ENCODE measurements at regions not wholly inside any gene's neighbourhood (a gene's known extent, or its start where the extent isn't known, plus 50 kb on each side); places are given as distances from the start of the nearest gene placed in this dataset.

GRCh38 chr6:150528648-150529285 lies 70.9 kb upstream of the PLEKHG1 start:
- ChIA-PET CTCF (interaction anchor here (0.6 kb wide), 1 partner anchor 108 kb away, joined by 3 read pairs; no protein-coding TSS in a partner anchor), POLR2A (no interaction called here)
- Histone ChIP-seq H3K27ac (ENCODE audit: low read depth in 2 of 2, low read length in 1 of 2) (no peak overlapping the region), H3K79me2 (ENCODE audit: insufficient read depth) (no peaks in the 10 kb centered on the region), H3K4me1 (ENCODE audit: control insufficient read depth in 1 of 2, insufficient read depth in 2 of 2, low read depth in 1 of 2, low read length in 1 of 2) (no peaks in the 10 kb centered on the region), H3K4me2 (no peak overlapping the region), H3K4me3 (ENCODE audit: low read depth in 2 of 2, low read length in 1 of 2) (no peak overlapping the region), H3F3A (replicated peaks; ENCODE audit: insufficient read depth) (no peaks in the 10 kb centered on the region), H3K27me3 (ENCODE audit: insufficient read depth) (no peaks in the 10 kb centered on the region; the same call in 1 of the 2 replicates), H3K36me3 (replicated peaks in 1 of 2; ENCODE audit: control insufficient read depth in 1 of 2, insufficient read depth in 2 of 2, low read length in 1 of 2) (no peaks in the 10 kb centered on the region), H3K9me2 (no peaks in the 10 kb centered on the region), H4K20me1 (ENCODE audit: insufficient read depth) (no peaks in the 10 kb centered on the region), H3K9me3 (no peaks in the 10 kb centered on the region), H2AFZ (ENCODE audit: low read depth) (no peak overlapping the region), H3K9ac (no peak overlapping the region)
- 15% methylated on average over 11 of the region's 11 CpGs for WGBS (ENCODE audit: low lambda C conversion rate)
- DNase-seq = no peak
- no peak for TF ChIP-seq MEF2A (IDR thresholded peaks at IDR 0.05; ENCODE audit: borderline replicate concordance, low read depth)
- TF ChIP-seq IRF3 (IDR thresholded peaks at IDR 0.05; ENCODE audit: low read depth, low read length) = no peak
- TF ChIP-seq RCOR1 (IDR thresholded peaks at IDR 0.05; ENCODE audit: low read length) = no peak
- no peak for TF ChIP-seq TCF12 (IDR thresholded peaks at IDR 0.05)
- no peak for TF ChIP-seq ZBTB33 (IDR thresholded peaks at IDR 0.05; ENCODE audit: borderline replicate concordance, low read depth)
- no peak for TF ChIP-seq CHD2 (IDR thresholded peaks at IDR 0.05; ENCODE audit: low read length, partially characterized antibody)
- no peak for TF ChIP-seq RAD21 (IDR thresholded peaks at IDR 0.05; ENCODE audit: low read length)
- no peak for TF ChIP-seq MXI1 (IDR thresholded peaks at IDR 0.05; ENCODE audit: low read depth, low read length)
- TF ChIP-seq FOSL2 (IDR thresholded peaks at IDR 0.05; ENCODE audit: borderline replicate concordance, low read depth) = no peak
- no peak for TF ChIP-seq GABPA (IDR thresholded peaks at IDR 0.05; ENCODE audit: low read depth)
- no peak for TF ChIP-seq TEAD4 (IDR thresholded peaks at IDR 0.05; ENCODE audit: borderline replicate concordance, insufficient read depth)
- no peak for TF ChIP-seq SIN3A (IDR thresholded peaks at IDR 0.05; ENCODE audit: borderline replicate concordance, low read depth, low read length)

- H3K36me3 ChIP-seq (replicated peaks in 1 of 2; ENCODE audit: control insufficient read depth in 1 of 2, insufficient read depth in 2 of 2, low read length in 1 of 2) = no peaks in the 10 kb centered on the region
- no peak overlapping the region for H3K27ac ChIP-seq (ENCODE audit: low read depth in 2 of 2, low read length in 1 of 2)
- H4K20me1 ChIP-seq (ENCODE audit: insufficient read depth) = no peaks in the 10 kb centered on the region
- no peak overlapping the region for H3K4me2 ChIP-seq
- no peaks in the 10 kb centered on the region for H3K79me2 ChIP-seq (ENCODE audit: insufficient read depth)
- no peak overlapping the region for H2AFZ ChIP-seq (ENCODE audit: low read depth)
- WGBS (ENCODE audit: low lambda C conversion rate) = 4% methylated on average over 3 of the region's 3 CpGs
- H3K27me3 ChIP-seq (ENCODE audit: insufficient read depth) = no peaks in the 10 kb centered on the region; the same call in 1 of the 2 replicates
- no peak overlapping the region for H3K4me3 ChIP-seq (ENCODE audit: low read depth in 2 of 2, low read length in 1 of 2)
- H3K9me2 ChIP-seq = no peaks in the 10 kb centered on the region
- no peak for TF ChIP-seq MAX (IDR thresholded peaks at IDR 0.05; ENCODE audit: low read depth)
- CTCF ChIA-PET = no interaction called here
- no peak overlapping the region for H3K9ac ChIP-seq
- H3F3A ChIP-seq (replicated peaks; ENCODE audit: insufficient read depth) = no peaks in the 10 kb centered on the region
- H3K9me3 ChIP-seq = no peaks in the 10 kb centered on the region
- POLR2A ChIA-PET = no interaction called here
- DNase-seq = no peak
- no peaks in the 10 kb centered on the region for H3K4me1 ChIP-seq (ENCODE audit: control insufficient read depth in 1 of 2, insufficient read depth in 2 of 2, low read depth in 1 of 2, low read length in 1 of 2)
These were observed 70.0 kb upstream of the PLEKHG1 start for GRCh38 chr6:150529646-150530045.

Measured in SK-N-SH (cell line).